ENCODE measurements at regions not wholly inside any gene's neighbourhood (a gene's known extent, or its start where the extent isn't known, plus 50 kb on each side); places are given as distances from the start of the nearest gene placed in this dataset.

DNA sequence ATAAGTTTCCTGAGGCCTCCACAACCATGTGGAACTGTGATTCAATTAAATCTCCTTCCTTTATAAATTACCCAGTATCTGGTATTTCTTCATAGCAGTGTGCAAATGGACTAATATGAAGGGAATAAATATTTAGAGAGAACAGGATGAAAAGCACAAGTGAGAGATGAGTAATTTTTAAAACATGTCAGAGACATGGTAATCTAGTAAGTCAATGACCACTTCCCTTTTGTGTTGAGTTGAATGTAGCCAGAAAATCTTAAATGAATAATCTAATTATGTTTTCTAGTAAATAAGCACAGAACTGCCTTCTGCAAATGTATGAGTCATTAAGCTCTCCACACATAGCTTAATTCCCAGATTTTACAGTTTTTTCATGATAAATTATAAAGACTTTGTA, 524.1 kb upstream of the SLITRK5 start:
- H3K27me3 ChIP-seq (ENCODE audit: control insufficient read depth, extremely low read depth, insufficient read depth, low read length) = no peaks in the 10 kb centered on the region
- H3K4me1 ChIP-seq (ENCODE audit: control insufficient read depth, extremely low read depth, insufficient read depth, low read length) = no peaks in the 10 kb centered on the region
- no peak overlapping the region for H2AFZ ChIP-seq (ENCODE audit: control insufficient read depth, low read length)
- DNase-seq (ENCODE audit: low read depth, low spot score) = no peak
- no peak overlapping the region for H3K4me2 ChIP-seq (ENCODE audit: control insufficient read depth, extremely low read depth, insufficient read depth, low read depth, low read length)
- FAIRE-seq = no peak
- dilution Hi-C loops (cut with MboI; ENCODE audit: extremely low pct_ligation_motif_present, low sequenced_read_pairs) = no loop called here
- H3K4me3 ChIP-seq (ENCODE audit: control insufficient read depth in 2 of 3, extremely low read depth in 1 of 3, insufficient read depth in 2 of 3, low read depth in 1 of 3, low read length in 3 of 3) = no peak overlapping the region
- H3K9me1 ChIP-seq (ENCODE audit: control insufficient read depth, extremely low read depth, insufficient read depth, low read length) = no peaks in the 10 kb centered on the region
- H3K27ac ChIP-seq (ENCODE audit: control insufficient read depth, insufficient read depth, low read length) = no peak overlapping the region
- no peaks in the 10 kb centered on the region for H3K9me3 ChIP-seq (ENCODE audit: control insufficient read depth, low read depth, low read length)
- no peaks in the 10 kb centered on the region for H4K20me1 ChIP-seq (ENCODE audit: control insufficient read depth, extremely low read depth, insufficient read depth, low read length)
- no peaks in the 10 kb centered on the region for H3K36me3 ChIP-seq (ENCODE audit: control insufficient read depth in 2 of 2, extremely low read depth in 1 of 2, insufficient read depth in 2 of 2, low read length in 2 of 2)
- TF ChIP-seq, protein P1, sequence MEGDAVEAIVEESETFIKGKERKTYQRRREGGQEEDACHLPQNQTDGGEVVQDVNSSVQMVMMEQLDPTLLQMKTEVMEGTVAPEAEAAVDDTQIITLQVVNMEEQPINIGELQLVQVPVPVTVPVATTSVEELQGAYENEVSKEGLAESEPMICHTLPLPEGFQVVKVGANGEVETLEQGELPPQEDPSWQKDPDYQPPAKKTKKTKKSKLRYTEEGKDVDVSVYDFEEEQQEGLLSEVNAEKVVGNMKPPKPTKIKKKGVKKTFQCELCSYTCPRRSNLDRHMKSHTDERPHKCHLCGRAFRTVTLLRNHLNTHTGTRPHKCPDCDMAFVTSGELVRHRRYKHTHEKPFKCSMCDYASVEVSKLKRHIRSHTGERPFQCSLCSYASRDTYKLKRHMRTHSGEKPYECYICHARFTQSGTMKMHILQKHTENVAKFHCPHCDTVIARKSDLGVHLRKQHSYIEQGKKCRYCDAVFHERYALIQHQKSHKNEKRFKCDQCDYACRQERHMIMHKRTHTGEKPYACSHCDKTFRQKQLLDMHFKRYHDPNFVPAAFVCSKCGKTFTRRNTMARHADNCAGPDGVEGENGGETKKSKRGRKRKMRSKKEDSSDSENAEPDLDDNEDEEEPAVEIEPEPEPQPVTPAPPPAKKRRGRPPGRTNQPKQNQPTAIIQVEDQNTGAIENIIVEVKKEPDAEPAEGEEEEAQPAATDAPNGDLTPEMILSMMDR (optimal IDR thresholded peaks at IDR 0.05 in 1 of 3, IDR thresholded peaks at IDR 0.05 in 1 of 3, conservative IDR thresholded peaks at IDR 0.05 in 1 of 3; ENCODE audit: extremely low read depth in 1 of 3, insufficient read depth in 2 of 3, low read length in 3 of 3) = no peak
- no peak for TF ChIP-seq EZH2 (IDR thresholded peaks at IDR 0.05; ENCODE audit: low read length)
- no peaks in the 10 kb centered on the region for H3K79me2 ChIP-seq (ENCODE audit: control insufficient read depth, insufficient read depth, low read length)
- H3K9ac ChIP-seq (ENCODE audit: control insufficient read depth, extremely low read depth, insufficient read depth, low read length) = no peak overlapping the region

DNA sequence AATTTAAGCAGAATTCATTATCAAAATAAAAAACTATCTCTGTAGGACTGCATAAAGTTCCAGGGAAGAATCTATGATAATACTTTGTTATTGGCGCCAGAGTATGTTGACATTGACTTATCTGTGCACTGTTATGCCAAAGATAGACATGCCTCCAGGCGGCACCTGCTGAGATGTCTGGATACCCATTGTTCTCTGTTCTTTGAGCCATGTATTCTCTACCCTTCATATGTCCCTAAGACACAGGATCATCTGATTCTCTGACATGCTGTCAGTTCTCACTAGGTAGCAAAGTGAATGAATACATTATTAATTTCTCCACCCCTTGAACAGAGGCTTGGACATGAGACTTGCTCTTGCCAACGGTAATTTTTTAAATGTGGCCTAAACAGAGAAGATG, 517.8 kb upstream of the SLITRK5 start:
- Histone ChIP-seq H3K79me2 (ENCODE audit: control insufficient read depth, insufficient read depth, low read length) (no peaks in the 10 kb centered on the region), H3K9me1 (ENCODE audit: control insufficient read depth, extremely low read depth, insufficient read depth, low read length) (no peaks in the 10 kb centered on the region), H3K27ac (ENCODE audit: control insufficient read depth, insufficient read depth, low read length) (no peak overlapping the region), H3K9me3 (ENCODE audit: control insufficient read depth, low read depth, low read length) (no peaks in the 10 kb centered on the region), H3K9ac (ENCODE audit: control insufficient read depth, extremely low read depth, insufficient read depth, low read length) (no peak overlapping the region), H3K27me3 (ENCODE audit: control insufficient read depth, extremely low read depth, insufficient read depth, low read length) (no peaks in the 10 kb centered on the region), H4K20me1 (ENCODE audit: control insufficient read depth, extremely low read depth, insufficient read depth, low read length) (no peaks in the 10 kb centered on the region), H3K4me2 (ENCODE audit: control insufficient read depth, extremely low read depth, insufficient read depth, low read depth, low read length) (no peak overlapping the region), H3K4me3 (ENCODE audit: control insufficient read depth in 2 of 3, extremely low read depth in 1 of 3, insufficient read depth in 2 of 3, low read depth in 1 of 3, low read length in 3 of 3) (no peak overlapping the region), H2AFZ (ENCODE audit: control insufficient read depth, low read length) (no peak overlapping the region), H3K36me3 (ENCODE audit: control insufficient read depth in 2 of 2, extremely low read depth in 1 of 2, insufficient read depth in 2 of 2, low read length in 2 of 2) (no peaks in the 10 kb centered on the region), H3K4me1 (ENCODE audit: control insufficient read depth, extremely low read depth, insufficient read depth, low read length) (no peaks in the 10 kb centered on the region)
- no peak for TF ChIP-seq EZH2 (IDR thresholded peaks at IDR 0.05; ENCODE audit: low read length)
- TF ChIP-seq, protein P1 (optimal IDR thresholded peaks at IDR 0.05 in 1 of 3, IDR thresholded peaks at IDR 0.05 in 1 of 3, conservative IDR thresholded peaks at IDR 0.05 in 1 of 3; ENCODE audit: extremely low read depth in 1 of 3, insufficient read depth in 2 of 3, low read length in 3 of 3) = no peak
- FAIRE-seq = no peak
- no peak for DNase-seq (ENCODE audit: low read depth, low spot score)
- dilution Hi-C loops (cut with MboI; ENCODE audit: extremely low pct_ligation_motif_present, low sequenced_read_pairs) = no loop called here
